ENCODE measurements at regions not wholly inside any gene's neighbourhood (a gene's known extent, or its start where the extent isn't known, plus 50 kb on each side); places are given as distances from the start of the nearest gene placed in this dataset.

DNA sequence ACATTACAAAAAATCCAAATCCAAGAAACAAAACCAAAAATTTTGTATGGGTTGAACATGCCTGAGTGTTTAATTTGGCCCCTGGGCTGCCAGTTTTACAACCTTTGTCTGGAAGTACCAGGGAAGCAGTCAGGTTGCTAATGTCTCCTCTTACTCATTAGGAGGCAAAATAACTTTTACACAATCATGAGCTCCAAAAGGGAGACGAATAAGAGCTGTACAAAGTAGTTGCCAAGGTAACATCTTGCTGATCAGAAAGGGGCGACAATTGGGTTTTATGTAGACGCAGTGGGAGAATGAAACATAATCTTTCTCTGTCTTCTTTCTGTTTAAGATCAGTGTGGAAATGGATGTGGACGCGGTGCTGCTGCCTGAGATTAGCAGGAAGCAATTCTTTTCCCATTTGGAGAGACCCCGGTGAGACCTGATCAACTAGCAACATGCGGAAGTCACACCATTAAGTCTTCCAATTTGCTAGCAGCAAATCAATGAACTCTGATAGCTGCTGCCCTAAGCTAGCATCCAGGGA lies 90.7 kb upstream of the IGFBP7 start (continued):
- TF ChIP-seq, protein P1, sequence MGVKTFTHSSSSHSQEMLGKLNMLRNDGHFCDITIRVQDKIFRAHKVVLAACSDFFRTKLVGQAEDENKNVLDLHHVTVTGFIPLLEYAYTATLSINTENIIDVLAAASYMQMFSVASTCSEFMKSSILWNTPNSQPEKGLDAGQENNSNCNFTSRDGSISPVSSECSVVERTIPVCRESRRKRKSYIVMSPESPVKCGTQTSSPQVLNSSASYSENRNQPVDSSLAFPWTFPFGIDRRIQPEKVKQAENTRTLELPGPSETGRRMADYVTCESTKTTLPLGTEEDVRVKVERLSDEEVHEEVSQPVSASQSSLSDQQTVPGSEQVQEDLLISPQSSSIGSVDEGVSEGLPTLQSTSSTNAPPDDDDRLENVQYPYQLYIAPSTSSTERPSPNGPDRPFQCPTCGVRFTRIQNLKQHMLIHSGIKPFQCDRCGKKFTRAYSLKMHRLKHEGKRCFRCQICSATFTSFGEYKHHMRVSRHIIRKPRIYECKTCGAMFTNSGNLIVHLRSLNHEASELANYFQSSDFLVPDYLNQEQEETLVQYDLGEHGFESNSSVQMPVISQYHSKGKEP (tag by site-specific recombination; IDR thresholded peaks at IDR 0.05) = no peak
- no peak for TF ChIP-seq ZNF792 (tag by site-specific recombination; IDR thresholded peaks at IDR 0.05)

DNA sequence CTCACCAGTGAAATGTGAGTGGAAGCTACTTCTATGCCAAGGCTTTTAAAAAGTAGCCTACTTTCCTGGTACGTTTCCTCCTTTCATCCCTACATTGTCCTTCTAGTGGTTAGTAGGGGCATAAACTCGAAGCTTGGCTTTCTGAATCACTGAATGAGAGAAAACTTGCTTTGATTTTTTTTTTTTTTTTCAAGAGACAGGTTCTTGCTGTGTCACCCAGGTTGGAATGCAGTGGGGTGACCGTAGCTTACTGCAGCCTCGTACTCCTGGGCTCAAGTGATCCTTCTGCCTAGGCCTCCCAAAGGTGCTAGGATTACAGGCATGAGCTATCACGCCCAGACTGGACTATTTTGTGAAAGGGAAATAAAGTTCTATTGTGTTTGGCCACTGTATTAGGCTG lies 89.1 kb upstream of the IGFBP7 start:
- Histone ChIP-seq H3K36me3 (ENCODE audit: control insufficient read depth in 2 of 2, insufficient read depth in 1 of 2, low read length in 2 of 2) (no peaks in the 10 kb centered on the region), H3K9me3 (ENCODE audit: control insufficient read depth, insufficient read depth, low read depth, low read length) (no peaks in the 10 kb centered on the region), H3K27ac (ENCODE audit: extremely low read depth, low read depth, low read length) (no peak overlapping the region), H3K4me3 (ENCODE audit: low read depth, low read length) (no peak overlapping the region), H3K4me1 (ENCODE audit: control insufficient read depth, insufficient read depth, low read length) (no peaks in the 10 kb centered on the region)
- TF ChIP-seq, protein P2, sequence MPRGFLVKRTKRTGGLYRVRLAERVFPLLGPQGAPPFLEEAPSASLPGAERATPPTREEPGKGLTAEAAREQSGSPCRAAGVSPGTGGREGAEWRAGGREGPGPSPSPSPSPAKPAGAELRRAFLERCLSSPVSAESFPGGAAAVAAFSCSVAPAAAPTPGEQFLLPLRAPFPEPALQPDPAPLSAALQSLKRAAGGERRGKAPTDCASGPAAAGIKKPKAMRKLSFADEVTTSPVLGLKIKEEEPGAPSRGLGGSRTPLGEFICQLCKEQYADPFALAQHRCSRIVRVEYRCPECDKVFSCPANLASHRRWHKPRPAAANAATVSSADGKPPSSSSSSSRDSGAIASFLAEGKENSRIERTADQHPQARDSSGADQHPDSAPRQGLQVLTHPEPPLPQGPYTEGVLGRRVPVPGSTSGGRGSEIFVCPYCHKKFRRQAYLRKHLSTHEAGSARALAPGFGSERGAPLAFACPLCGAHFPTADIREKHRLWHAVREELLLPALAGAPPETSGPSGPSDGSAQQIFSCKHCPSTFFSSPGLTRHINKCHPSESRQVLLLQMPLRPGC (tag by site-specific recombination; IDR thresholded peaks at IDR 0.05) = no peak
- TF ChIP-seq, protein P3, sequence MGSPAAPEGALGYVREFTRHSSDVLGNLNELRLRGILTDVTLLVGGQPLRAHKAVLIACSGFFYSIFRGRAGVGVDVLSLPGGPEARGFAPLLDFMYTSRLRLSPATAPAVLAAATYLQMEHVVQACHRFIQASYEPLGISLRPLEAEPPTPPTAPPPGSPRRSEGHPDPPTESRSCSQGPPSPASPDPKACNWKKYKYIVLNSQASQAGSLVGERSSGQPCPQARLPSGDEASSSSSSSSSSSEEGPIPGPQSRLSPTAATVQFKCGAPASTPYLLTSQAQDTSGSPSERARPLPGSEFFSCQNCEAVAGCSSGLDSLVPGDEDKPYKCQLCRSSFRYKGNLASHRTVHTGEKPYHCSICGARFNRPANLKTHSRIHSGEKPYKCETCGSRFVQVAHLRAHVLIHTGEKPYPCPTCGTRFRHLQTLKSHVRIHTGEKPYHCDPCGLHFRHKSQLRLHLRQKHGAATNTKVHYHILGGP (tag by site-specific recombination; IDR thresholded peaks at IDR 0.05) = no peak
- TF ChIP-seq ZNF175 (tag by site-specific recombination; IDR thresholded peaks at IDR 0.05) (no peak), ZFP69B (tag by site-specific recombination; IDR thresholded peaks at IDR 0.05) (no peak), ZIC2 (tag by site-specific recombination; IDR thresholded peaks at IDR 0.05) (no peak), TCF7L2 (IDR thresholded peaks at IDR 0.05; ENCODE audit: borderline replicate concordance, low read depth, low read length) (no peak), ZBTB7A (tag by site-specific recombination; IDR thresholded peaks at IDR 0.05; ENCODE audit: low read depth) (no peak), REPIN1 (tag by site-specific recombination; IDR thresholded peaks at IDR 0.05; ENCODE audit: low read depth) (no peak), ZNF341 (tag by site-specific recombination; IDR thresholded peaks at IDR 0.05; ENCODE audit: low read depth) (no peak)
- CTCF ChIA-PET = interaction anchor here (2.5 kb wide), 1 partner anchor 8 kb away, joined by 16 read pairs; no protein-coding TSS in a partner anchor
- POLR2A ChIA-PET = no interaction called here

DNA sequence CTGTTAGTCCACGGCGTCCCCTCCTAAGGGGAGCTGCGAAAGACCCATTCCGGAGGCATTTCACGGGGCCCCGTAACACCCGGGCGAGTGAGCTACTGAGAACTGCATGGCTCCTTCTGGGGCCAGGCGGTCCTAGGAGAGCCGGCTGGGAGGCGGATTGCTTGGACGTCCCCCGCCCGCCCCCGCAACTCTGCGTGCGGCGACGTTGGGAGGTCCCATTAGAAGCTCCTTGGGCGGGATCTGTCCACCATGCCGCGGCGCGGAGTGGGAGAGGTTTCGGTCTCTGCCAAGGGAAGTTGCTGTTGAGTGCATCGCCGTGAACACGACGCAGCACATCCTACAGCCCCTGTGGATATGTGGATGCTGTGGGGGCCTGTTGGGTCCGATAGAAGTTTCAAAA lies 85.4 kb upstream of the IGFBP7 start:
- CTCF ChIA-PET = no interaction called here
- H3K4me3 ChIP-seq (ENCODE audit: low read depth, low read length) = no peak overlapping the region
- H3K4me1 ChIP-seq (ENCODE audit: control insufficient read depth, insufficient read depth, low read length) = peaks cover 6% of the 10 kb centered on the region; the same call in 1 of the 2 replicates
- TF ChIP-seq ZNF521 (tag by site-specific recombination; IDR thresholded peaks at IDR 0.05) = no peak
- no peak for TF ChIP-seq ZNF596 (tag by site-specific recombination; IDR thresholded peaks at IDR 0.05)
- TF ChIP-seq, protein P4, sequence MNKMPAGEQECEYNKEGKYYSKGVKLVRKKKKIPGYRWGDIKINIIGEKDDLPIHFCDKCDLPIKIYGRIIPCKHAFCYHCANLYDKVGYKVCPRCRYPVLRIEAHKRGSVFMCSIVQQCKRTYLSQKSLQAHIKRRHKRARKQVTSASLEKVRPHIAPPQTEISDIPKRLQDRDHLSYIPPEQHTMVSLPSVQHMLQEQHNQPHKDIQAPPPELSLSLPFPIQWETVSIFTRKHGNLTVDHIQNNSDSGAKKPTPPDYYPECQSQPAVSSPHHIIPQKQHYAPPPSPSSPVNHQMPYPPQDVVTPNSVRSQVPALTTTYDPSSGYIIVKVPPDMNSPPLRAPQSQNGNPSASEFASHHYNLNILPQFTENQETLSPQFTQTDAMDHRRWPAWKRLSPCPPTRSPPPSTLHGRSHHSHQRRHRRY (tag by site-specific recombination; IDR thresholded peaks at IDR 0.05) = no peak
- TF ChIP-seq, protein P5, sequence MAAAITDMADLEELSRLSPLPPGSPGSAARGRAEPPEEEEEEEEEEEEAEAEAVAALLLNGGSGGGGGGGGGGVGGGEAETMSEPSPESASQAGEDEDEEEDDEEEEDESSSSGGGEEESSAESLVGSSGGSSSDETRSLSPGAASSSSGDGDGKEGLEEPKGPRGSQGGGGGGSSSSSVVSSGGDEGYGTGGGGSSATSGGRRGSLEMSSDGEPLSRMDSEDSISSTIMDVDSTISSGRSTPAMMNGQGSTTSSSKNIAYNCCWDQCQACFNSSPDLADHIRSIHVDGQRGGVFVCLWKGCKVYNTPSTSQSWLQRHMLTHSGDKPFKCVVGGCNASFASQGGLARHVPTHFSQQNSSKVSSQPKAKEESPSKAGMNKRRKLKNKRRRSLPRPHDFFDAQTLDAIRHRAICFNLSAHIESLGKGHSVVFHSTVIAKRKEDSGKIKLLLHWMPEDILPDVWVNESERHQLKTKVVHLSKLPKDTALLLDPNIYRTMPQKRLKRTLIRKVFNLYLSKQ (tag by site-specific recombination; IDR thresholded peaks at IDR 0.05; ENCODE audit: borderline replicate concordance) = no peak
- no peak for TF ChIP-seq ZNF112 (tag by site-specific recombination; IDR thresholded peaks at IDR 0.05)
- TF ChIP-seq ZNF335 (tag by site-specific recombination; conservative IDR thresholded peaks at IDR 0.05) = no peak
- no peak overlapping the region for H3K27ac ChIP-seq (ENCODE audit: extremely low read depth, low read depth, low read length)
- POLR2A ChIA-PET = no interaction called here
- no peaks in the 10 kb centered on the region for H3K9me3 ChIP-seq (ENCODE audit: control insufficient read depth, insufficient read depth, low read depth, low read length)
- H3K36me3 ChIP-seq (ENCODE audit: control insufficient read depth in 2 of 2, insufficient read depth in 1 of 2, low read length in 2 of 2) = no peaks in the 10 kb centered on the region
